Tibial nerve (tissue), 3 donors: ENCODE measurements at regions not wholly inside any gene's neighbourhood (a gene's known extent, or its start where the extent isn't known, plus 50 kb on each side); places are given as distances from the start of the nearest gene placed in this dataset.

Source experiments
- POLR2A ChIP-seq, 2 donors: fragments of 450-650 bp; IDR thresholded peaks; one replicate each; pipeline ENCODE4 v1.6.1; 2017; ENCODE audit warnings: antibody characterized with exemption in 2 of 2, mild to moderate bottlenecking in 2 of 2, moderate library complexity in 2 of 2
- TF ChIP-seq, protein P1 (sequence below), 5 experiments: fragments of 200-600 bp in 3 of 5; fragments of 450-650 bp in 2 of 5; sonication (generic) in 3 of 5; IDR thresholded peaks; one replicate each; pipeline ENCODE4 v1.5.1; 2016 to 2019; ENCODE audit warnings: antibody characterized with exemption in 5 of 5, mild to moderate bottlenecking in 3 of 5, moderate library complexity in 2 of 5

DNA sequence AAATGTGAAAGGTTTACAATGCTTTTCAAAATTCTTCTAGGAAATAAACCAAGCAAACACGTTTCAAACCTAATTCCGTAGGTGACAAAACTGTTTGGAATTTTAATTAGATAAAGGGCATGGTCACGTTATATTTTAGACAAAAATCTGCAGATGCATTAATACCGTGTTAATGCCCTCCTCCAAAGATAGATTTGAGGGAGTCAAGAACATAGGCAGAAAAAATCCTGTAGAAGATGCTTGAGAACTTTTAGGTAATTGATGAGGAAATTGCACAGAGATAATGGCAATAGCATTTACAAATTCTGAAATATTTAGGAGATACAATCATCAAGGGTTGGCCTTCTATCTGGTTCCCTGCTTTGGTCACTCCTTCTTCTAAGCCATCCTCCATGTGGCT is 212.6 kb downstream of the TMTC3 start:
- TF ChIP-seq, protein P1, sequence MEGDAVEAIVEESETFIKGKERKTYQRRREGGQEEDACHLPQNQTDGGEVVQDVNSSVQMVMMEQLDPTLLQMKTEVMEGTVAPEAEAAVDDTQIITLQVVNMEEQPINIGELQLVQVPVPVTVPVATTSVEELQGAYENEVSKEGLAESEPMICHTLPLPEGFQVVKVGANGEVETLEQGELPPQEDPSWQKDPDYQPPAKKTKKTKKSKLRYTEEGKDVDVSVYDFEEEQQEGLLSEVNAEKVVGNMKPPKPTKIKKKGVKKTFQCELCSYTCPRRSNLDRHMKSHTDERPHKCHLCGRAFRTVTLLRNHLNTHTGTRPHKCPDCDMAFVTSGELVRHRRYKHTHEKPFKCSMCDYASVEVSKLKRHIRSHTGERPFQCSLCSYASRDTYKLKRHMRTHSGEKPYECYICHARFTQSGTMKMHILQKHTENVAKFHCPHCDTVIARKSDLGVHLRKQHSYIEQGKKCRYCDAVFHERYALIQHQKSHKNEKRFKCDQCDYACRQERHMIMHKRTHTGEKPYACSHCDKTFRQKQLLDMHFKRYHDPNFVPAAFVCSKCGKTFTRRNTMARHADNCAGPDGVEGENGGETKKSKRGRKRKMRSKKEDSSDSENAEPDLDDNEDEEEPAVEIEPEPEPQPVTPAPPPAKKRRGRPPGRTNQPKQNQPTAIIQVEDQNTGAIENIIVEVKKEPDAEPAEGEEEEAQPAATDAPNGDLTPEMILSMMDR (IDR thresholded peaks at IDR 0.05) = no peak
- TF ChIP-seq POLR2A (IDR thresholded peaks at IDR 0.05) = no peak
